Loucy (cell line): ENCODE measurements at regions not wholly inside any gene's neighbourhood (a gene's known extent, or its start where the extent isn't known, plus 50 kb on each side); places are given as distances from the start of the nearest gene placed in this dataset.
"Not testable (repeated sequence)": the region's sequence is repeated elsewhere in the genome, so short reads cannot be mapped to it uniquely, and the experiment has no call there.

Source experiments
- H2AFZ ChIP-seq: fragments of 200-600 bp; sonication (generic); 2 replicates; pipeline ENCODE4 v1.6.0; 2016; ENCODE audit warnings: antibody characterized with exemption, mild to moderate bottlenecking, low read length, moderate library complexity
- H3F3A ChIP-seq: fragments of 200-600 bp; 2 replicates; pipeline ENCODE4 v1.6.0; 2016; ENCODE audit warnings: antibody characterized with exemption, low read depth, mild to moderate bottlenecking
- H3K27me3 ChIP-seq: fragments of 200-600 bp; sonication (generic); 2 replicates; pipeline ENCODE4 v1.6.1; 2014; ENCODE audit warnings: low read length, mild to moderate bottlenecking; ENCODE audit not compliant: insufficient read depth, poor library complexity, severe bottlenecking
- H3K36me3 ChIP-seq: fragments of 200-600 bp; sonication (generic); 2 replicates; pipeline ENCODE4 v1.6.1; 2016; ENCODE audit warnings: low read length; ENCODE audit not compliant: insufficient read depth
- H3K4me1 ChIP-seq: fragments of 200-600 bp; sonication (generic); 2 replicates; pipeline ENCODE4 v1.5.1; 2014; ENCODE audit warnings: low read length, mild to moderate bottlenecking; ENCODE audit not compliant: insufficient read depth, poor library complexity, severe bottlenecking
- H3K4me2 ChIP-seq: fragments of 200-600 bp; sonication (generic); 2 replicates; pipeline ENCODE4 v1.6.0; 2014; ENCODE audit warnings: antibody characterized with exemption, low read length, low read depth, mild to moderate bottlenecking; ENCODE audit not compliant: poor library complexity, severe bottlenecking
- H3K4me3 ChIP-seq: fragments of 200-600 bp; sonication (generic); 2 replicates; pipeline ENCODE4 v1.5.1; 2014; ENCODE audit warnings: low read length, mild to moderate bottlenecking, mixed read lengths; ENCODE audit not compliant: poor library complexity, severe bottlenecking
- H3K79me2 ChIP-seq: fragments of 200-600 bp; sonication (generic); 2 replicates; pipeline ENCODE4 v1.6.1; 2014; ENCODE audit warnings: low read length; ENCODE audit not compliant: insufficient read depth
- H3K9ac ChIP-seq: fragments of 200-600 bp; sonication (generic); 2 replicates; pipeline ENCODE4 v1.6.0; 2014; ENCODE audit warnings: mild to moderate bottlenecking, low read depth, low read length, moderate library complexity; ENCODE audit not compliant: poor library complexity, severe bottlenecking
- H3K9me2 ChIP-seq: fragments of 200-600 bp; sonication (generic); replicated peaks from 2 replicates; pipeline ENCODE4 v1.6.1; 2016; ENCODE audit warnings: low read depth, low read length, mixed read lengths
- H3K9me3 ChIP-seq: fragments of 200-600 bp; sonication (generic); 2 replicates; pipeline ENCODE4 v1.6.1; 2014; ENCODE audit warnings: mild to moderate bottlenecking, antibody characterized with exemption, low read length, low read depth; ENCODE audit not compliant: insufficient read depth
- H4K20me1 ChIP-seq: fragments of 200-600 bp; sonication (generic); 2 replicates; pipeline ENCODE4 v1.6.0; 2014; ENCODE audit warnings: antibody characterized with exemption, low read length, mild to moderate bottlenecking; ENCODE audit not compliant: insufficient read depth, poor library complexity, severe bottlenecking
- CTCF ChIP-seq: fragments of 200-600 bp; sonication (generic); conservative IDR thresholded peaks from 2 replicates; pipeline ENCODE4 v1.5.1; 2014; ENCODE audit warnings: mild to moderate bottlenecking, antibody characterized with exemption, low read length
- EZH2phosphoT487 ChIP-seq: fragments of 200-600 bp; IDR thresholded peaks from 2 replicates; pipeline ENCODE4 v1.6.1; 2018; ENCODE audit warnings: antibody characterized with exemption, mild to moderate bottlenecking, moderate library complexity, borderline replicate concordance

GRCh38 chr20:29107884-29108283 is 2149.6 kb upstream of the DEFB115 start:
- H3K9me3 ChIP-seq, H3K4me2 ChIP-seq, H3K27me3 ChIP-seq: not testable (repeated sequence)

GRCh38 chr20:29109386-29109785 is 2148.1 kb upstream of the DEFB115 start:
- not testable (repeated sequence) for H3K9me2 ChIP-seq, H3K4me1 ChIP-seq, H3K9ac ChIP-seq, H2AFZ ChIP-seq, H3K9me3 ChIP-seq, H3K4me2 ChIP-seq, H4K20me1 ChIP-seq, H3F3A ChIP-seq, H3K27me3 ChIP-seq, H3K4me3 ChIP-seq, H3K79me2 ChIP-seq, H3K36me3 ChIP-seq

More at GRCh38 chr20:29107884-29108283, 2149.6 kb upstream of the DEFB115 start:
- not testable (repeated sequence) for H3F3A ChIP-seq, H4K20me1 ChIP-seq, H3K9me2 ChIP-seq, H2AFZ ChIP-seq, H3K4me3 ChIP-seq, H3K4me1 ChIP-seq, H3K79me2 ChIP-seq, H3K36me3 ChIP-seq, H3K9ac ChIP-seq

GRCh38 chr20:29115097-29115496 is 2142.4 kb upstream of the DEFB115 start:
- H3K27me3 ChIP-seq, H3K9me2 ChIP-seq, H3K4me3 ChIP-seq, H3K4me2 ChIP-seq, H3K79me2 ChIP-seq, H3F3A ChIP-seq, H2AFZ ChIP-seq, H3K9ac ChIP-seq, H3K4me1 ChIP-seq, H4K20me1 ChIP-seq, H3K36me3 ChIP-seq: not testable (repeated sequence)
- peaks cover 13% of the 10 kb centered on the region; the same call in 1 of the 2 replicates for H3K9me3 ChIP-seq

GRCh38 chr20:29119141-29119540 is 2138.3 kb upstream of the DEFB115 start:
- no peak overlapping the region for H3K4me2 ChIP-seq
- no peak overlapping the region for H3K4me3 ChIP-seq
- H3K27me3 ChIP-seq: no peaks in the 10 kb centered on the region
- TF ChIP-seq EZH2phosphoT487 (no peak), CTCF (no peak)
- H4K20me1 ChIP-seq: no peaks in the 10 kb centered on the region
- H3K9ac ChIP-seq: no peak overlapping the region
- H3K79me2 ChIP-seq: no peaks in the 10 kb centered on the region
- H3K36me3 ChIP-seq: no peaks in the 10 kb centered on the region
- no peaks in the 10 kb centered on the region for H3K4me1 ChIP-seq
- H3K9me2 ChIP-seq: no peaks in the 10 kb centered on the region
- no peak overlapping the region for H2AFZ ChIP-seq
- H3K9me3 ChIP-seq: peaks cover 18% of the 10 kb centered on the region; the same call in 1 of the 2 replicates
- H3F3A ChIP-seq: no peaks in the 10 kb centered on the region

- not testable (repeated sequence) for H3K27me3 ChIP-seq, H3K9ac ChIP-seq, H3K79me2 ChIP-seq, H3K9me2 ChIP-seq, H2AFZ ChIP-seq, H3K4me1 ChIP-seq, H3K36me3 ChIP-seq, H3K4me2 ChIP-seq, H3F3A ChIP-seq, H4K20me1 ChIP-seq, H3K4me3 ChIP-seq
- peaks cover 18% of the 10 kb centered on the region; the same call in 1 of the 2 replicates for H3K9me3 ChIP-seq
Observed at GRCh38 chr20:29119684-29120083, 2137.8 kb upstream of the DEFB115 start.

- not testable (repeated sequence) for H3K9me2 ChIP-seq, H3K79me2 ChIP-seq, H3K27me3 ChIP-seq, H3K4me1 ChIP-seq, H3K9ac ChIP-seq, H3K4me2 ChIP-seq, H3K4me3 ChIP-seq, H3K36me3 ChIP-seq, H2AFZ ChIP-seq, H4K20me1 ChIP-seq, H3F3A ChIP-seq
- peaks cover 18% of the 10 kb centered on the region; the same call in 1 of the 2 replicates for H3K9me3 ChIP-seq
Observed at GRCh38 chr20:29120088-29120487, 2137.4 kb upstream of the DEFB115 start.

GRCh38 chr20:29120575-29120974 is 2136.9 kb upstream of the DEFB115 start:
- H3K36me3 ChIP-seq, H3K4me2 ChIP-seq, H3K9me2 ChIP-seq, H3K4me1 ChIP-seq, H3F3A ChIP-seq, H3K4me3 ChIP-seq, H3K79me2 ChIP-seq, H4K20me1 ChIP-seq, H2AFZ ChIP-seq, H3K27me3 ChIP-seq, H3K9ac ChIP-seq: not testable (repeated sequence)
- peaks cover 18% of the 10 kb centered on the region; the same call in 1 of the 2 replicates for H3K9me3 ChIP-seq
